WTC11 (cell line): ENCODE measurements at regions not wholly inside any gene's neighbourhood (a gene's known extent, or its start where the extent isn't known, plus 50 kb on each side); places are given as distances from the start of the nearest gene placed in this dataset.

Source experiments
- ATAC-seq: fragments of 200-7000 bp; cut with Tn5 transposase; 2 replicates; pipeline ENCODE4 v1.10.0; 2021; ENCODE audit warnings: mild to moderate bottlenecking, moderate library complexity
- CTCF ChIA-PET: fragments of 300-600 bp; sonication (Branson Sonifier 250); formaldehyde crosslinking; loops from one replicate; lab custom pipeline; 2021; ENCODE audit warnings: antibody characterized with exemption; lab: Charles Lee
- POLR2A ChIA-PET: fragments of 350-600 bp; sonication (Branson Sonifier 250); formaldehyde crosslinking; loops from one replicate; lab custom pipeline; 2021; ENCODE audit warnings: antibody characterized with exemption; lab: Charles Lee
- DNase-seq: peaks from one replicate; pipeline ENCODE4 v3.0.0; 2021; ENCODE audit warnings: low spot score
- H3K27ac Mint-ChIP-seq: 2 replicates; pipeline ENCODE4 v1.8.0; 2021; ENCODE audit warnings: mixed read lengths
- H3K27me3 Mint-ChIP-seq: 2 replicates; pipeline ENCODE4 v1.8.0; 2021; ENCODE audit warnings: low read depth, mild to moderate bottlenecking, moderate library complexity, mixed read lengths
- H3K36me3 Mint-ChIP-seq: 2 replicates; pipeline ENCODE4 v1.8.0; 2021; ENCODE audit warnings: mixed read lengths
- H3K4me1 Mint-ChIP-seq: 2 replicates; pipeline ENCODE4 v1.8.0; 2022; ENCODE audit warnings: mixed read lengths
- H3K4me3 Mint-ChIP-seq: 2 replicates; pipeline ENCODE4 v1.8.0; 2021; ENCODE audit warnings: mild to moderate bottlenecking, moderate library complexity, mixed read lengths
- H3K9me3 Mint-ChIP-seq: 2 replicates; pipeline ENCODE4 v1.8.0; 2021; ENCODE audit warnings: mixed read lengths
- ARID4B ChIP-seq: sonication (generic); formaldehyde crosslinking; IDR thresholded peaks from 2 replicates; pipeline ENCODE4 v1.8.0; 2023; ENCODE audit warnings: missing genetic modification reagents, mild to moderate bottlenecking, borderline replicate concordance
- ATF6 ChIP-seq: sonication (generic); formaldehyde crosslinking; IDR thresholded peaks from 2 replicates; pipeline ENCODE4 v1.8.1; 2023; ENCODE audit warnings: mild to moderate bottlenecking, missing genetic modification reagents
- CREB1 ChIP-seq: sonication (generic); formaldehyde crosslinking; IDR thresholded peaks from 2 replicates; pipeline ENCODE4 v1.8.0; 2023; ENCODE audit warnings: mild to moderate bottlenecking, missing genetic modification reagents
- CREM ChIP-seq: sonication (generic); formaldehyde crosslinking; IDR thresholded peaks from 2 replicates; pipeline ENCODE4 v1.8.1; 2022; ENCODE audit warnings: mild to moderate bottlenecking, missing genetic modification reagents, moderate library complexity
- CTCF ChIP-seq: fragments of 200-600 bp; IDR thresholded peaks from 2 replicates; pipeline ENCODE4 v1.8.0; 2022; ENCODE audit warnings: antibody characterized with exemption
- ERG ChIP-seq: fragments of 250-450 bp; sonication (Bioruptor Pico); IDR thresholded peaks from 2 replicates; pipeline ENCODE4 v1.8.0; 2021; ENCODE audit warnings: mild to moderate bottlenecking
- ESRRA ChIP-seq: sonication (generic); formaldehyde crosslinking; IDR thresholded peaks from 2 replicates; pipeline ENCODE4 v1.8.1; 2022; ENCODE audit warnings: mild to moderate bottlenecking, missing genetic modification reagents, borderline replicate concordance
- FOXJ3 ChIP-seq: sonication (generic); formaldehyde crosslinking; IDR thresholded peaks from 2 replicates; pipeline ENCODE4 v1.9.0; 2021; ENCODE audit warnings: missing genetic modification reagents, mild to moderate bottlenecking, borderline replicate concordance
- IRF1 ChIP-seq: sonication (generic); formaldehyde crosslinking; IDR thresholded peaks from 2 replicates; pipeline ENCODE4 v1.8.0; 2023; ENCODE audit warnings: missing genetic modification reagents
- MLX ChIP-seq: sonication (generic); formaldehyde crosslinking; IDR thresholded peaks from 2 replicates; pipeline ENCODE4 v1.8.1; 2023; ENCODE audit warnings: mild to moderate bottlenecking, missing genetic modification reagents, moderate library complexity
- NFYB ChIP-seq: sonication (generic); formaldehyde crosslinking; conservative IDR thresholded peaks from 2 replicates; pipeline ENCODE4 v1.8.0; 2022; ENCODE audit warnings: low read depth, missing genetic modification reagents
- NR1H2 ChIP-seq: sonication (generic); formaldehyde crosslinking; IDR thresholded peaks from 2 replicates; pipeline ENCODE4 v1.9.0; 2021; ENCODE audit warnings: mild to moderate bottlenecking, moderate library complexity, missing genetic modification reagents
- PRRX2 ChIP-seq: fragments of 250-450 bp; sonication (Bioruptor Pico); IDR thresholded peaks from 2 replicates; pipeline ENCODE4 v1.8.0; 2021; ENCODE audit warnings: mild to moderate bottlenecking
- STAT6 ChIP-seq: sonication (generic); formaldehyde crosslinking; conservative IDR thresholded peaks from 2 replicates; pipeline ENCODE4 v1.8.1; 2023; ENCODE audit warnings: mild to moderate bottlenecking, low read depth, missing genetic modification reagents, moderate library complexity
- TEAD1 ChIP-seq: sonication (generic); formaldehyde crosslinking; IDR thresholded peaks from 2 replicates; pipeline ENCODE4 v1.8.0; 2022; ENCODE audit warnings: mild to moderate bottlenecking, missing genetic modification reagents
- ZNF219 ChIP-seq: sonication (generic); formaldehyde crosslinking; IDR thresholded peaks from 2 replicates; pipeline ENCODE4 v1.8.0; 2023; ENCODE audit warnings: missing genetic modification reagents, mild to moderate bottlenecking, borderline replicate concordance
- ZSCAN18 ChIP-seq: fragments of 250-450 bp; sonication (Bioruptor Pico); IDR thresholded peaks from 2 replicates; pipeline ENCODE4 v2.1.2; 2022; ENCODE audit warnings: mild to moderate bottlenecking, moderate library complexity

- TF ChIP-seq ZNF219 (CRISPR knock-in tag) (no peak), NFYB (CRISPR knock-in tag) (no peak), CREM (CRISPR knock-in tag) (no peak), ESRRA (no peak), ARID4B (CRISPR knock-in tag) (no peak)
These were observed 992.3 kb downstream of the BRD1 start (continued) for GRCh38 chr22:48835364-48835763.

GRCh38 chr22:48834404-48834803 lies 993.3 kb downstream of the BRD1 start:
- POLR2A ChIA-PET, result no interaction called here
- CTCF ChIA-PET, result no interaction called here
- ATAC-seq, result no peak
- TF ChIP-seq NR1H2 (no peak), FOXJ3 (CRISPR knock-in tag) (no peak), ATF6 (CRISPR knock-in tag) (no peak), ZSCAN18 (CRISPR knock-in tag) (no peak), MLX (no peak), ERG (CRISPR knock-in tag) (no peak), PRRX2 (CRISPR knock-in tag) (no peak), STAT6 (CRISPR knock-in tag) (no peak), IRF1 (CRISPR knock-in tag) (no peak), CTCF (no peak), CREB1 (no peak), TEAD1 (CRISPR knock-in tag) (no peak), ZNF219 (CRISPR knock-in tag) (no peak)

More at GRCh38 chr22:48834404-48834803, 993.3 kb downstream of the BRD1 start:
- H3K27me3 Mint-ChIP-seq, result no peaks in the 10 kb centered on the region; the same call in 1 of the 2 replicates
- peaks cover 43% of the 10 kb centered on the region for H3K9me3 Mint-ChIP-seq
- no peak overlapping the region for H3K4me3 Mint-ChIP-seq
- H3K36me3 Mint-ChIP-seq, result peaks cover 23% of the 10 kb centered on the region
- H3K4me1 Mint-ChIP-seq, result no peaks in the 10 kb centered on the region
- H3K27ac Mint-ChIP-seq, result no peak overlapping the region
- DNase-seq, result no peak
